Breast epithelium (tissue), 4 donors: ENCODE measurements at regions not wholly inside any gene's neighbourhood (a gene's known extent, or its start where the extent isn't known, plus 50 kb on each side); places are given as distances from the start of the nearest gene placed in this dataset.

Experiments used
- DNase-seq, 2 donors: peaks; one replicate each; pipeline ENCODE4 v3.0.0-alpha.2; 2019; ENCODE audit warnings: low spot score in 2 of 2
- H3K27ac ChIP-seq, 2 donors: fragments of 200-600 bp; sonication (generic) in 1 of 2; one replicate each; pipeline ENCODE4 v1.5.1; 2016 to 2019; ENCODE audit warnings: mild to moderate bottlenecking in 1 of 2
- H3K27me3 ChIP-seq, 2 donors: fragments of 200-600 bp; sonication (generic) in 1 of 2; one replicate each; pipeline versions ENCODE4 v1.5.1 to v1.6.0; 2017 to 2019; ENCODE audit warnings: control low read depth in 1 of 2, mild to moderate bottlenecking in 1 of 2
- H3K36me3 ChIP-seq: fragments of 200-600 bp; one replicate; pipeline ENCODE4 v1.5.1; 2019
- H3K4me1 ChIP-seq, 2 donors: fragments of 200-600 bp; sonication (generic); one replicate each; pipeline ENCODE4 v1.5.1; 2016 to 2019; ENCODE audit warnings: control low read depth in 1 of 2
- H3K4me3 ChIP-seq, 3 donors: fragments of 200-600 bp; sonication (generic); 1 replicate in 2 of 3; 2 replicates in 1 of 3; pipeline ENCODE4 v1.5.1; 2016 to 2019; ENCODE audit warnings: mild to moderate bottlenecking in 3 of 3, moderate library complexity in 2 of 3
- H3K9me3 ChIP-seq, 2 donors: fragments of 200-600 bp; sonication (generic) in 1 of 2; one replicate each; pipeline ENCODE4 v1.5.1; 2016 to 2019; ENCODE audit warnings: control low read depth in 1 of 2
- CTCF ChIP-seq, 3 donors: fragments of 450-650 bp; IDR thresholded peaks; one replicate each; pipeline ENCODE4 v1.5.1; 2016 to 2017; ENCODE audit warnings: antibody characterized with exemption in 3 of 3, mild to moderate bottlenecking in 3 of 3, moderate library complexity in 3 of 3
- POLR2A ChIP-seq: fragments of 450-650 bp; IDR thresholded peaks from one replicate; pipeline ENCODE4 v1.6.1; 2016; ENCODE audit warnings: antibody characterized with exemption, mild to moderate bottlenecking, moderate library complexity
- POLR2AphosphoS5 ChIP-seq, 3 donors: sonication (generic); formaldehyde crosslinking; IDR thresholded peaks; one replicate each; pipeline ENCODE4 v1.6.1; 2017; ENCODE audit warnings: antibody characterized with exemption in 3 of 3
- intact Hi-C: fragments of 100-400 bp; cut with DNase I; formaldehyde crosslinking; loops from one replicate; pipeline ENCODE4 v1.15.1; 2023; ENCODE audit warnings: low total_unique reads

GRCh38 chr11:45043755-45044475 lies 93.2 kb upstream of the TP53I11 start:
- Histone ChIP-seq H3K36me3 (no peaks in the 10 kb centered on the region), H3K27ac (peak overlapping the region in 1 of 2 donors; percentile 5), H3K9me3 (peaks cover 0 to 5% of the 10 kb centered on the region in 2 donors), H3K27me3 (no peaks in the 10 kb centered on the region), H3K4me3 (no peak overlapping the region), H3K4me1 (peaks cover 0 to 7% of the 10 kb centered on the region in 2 donors)
- TF ChIP-seq POLR2A: no peak
- TF ChIP-seq POLR2AphosphoS5 (IDR thresholded peaks at IDR 0.05): no peak
- TF ChIP-seq CTCF (IDR thresholded peaks at IDR 0.05): no peak
- DNase-seq: no peak
- intact Hi-C loops: no loop called here

GRCh38 chr11:45045683-45046471 lies 95.2 kb upstream of the TP53I11 start:
- intact Hi-C loops: no loop called here
- H3K4me3 ChIP-seq: peak overlapping the region in 1 of 3 donors; percentile 15
- no peaks in the 10 kb centered on the region for H3K27me3 ChIP-seq
- TF ChIP-seq CTCF (IDR thresholded peaks at IDR 0.05): no peak
- peak; percentile 55 to 86 (median 59) for TF ChIP-seq POLR2AphosphoS5 (IDR thresholded peaks at IDR 0.05)
- H3K9me3 ChIP-seq: no peaks in the 10 kb centered on the region
- H3K27ac ChIP-seq: peak overlapping the region; percentile 60 to 90
- H3K4me1 ChIP-seq: peaks cover 0 to 7% of the 10 kb centered on the region in 2 donors
- H3K36me3 ChIP-seq: no peaks in the 10 kb centered on the region
- peak; percentile 68 to 80 for DNase-seq

- no peak for DNase-seq
- H3K4me3 ChIP-seq: no peak overlapping the region
- no peaks in the 10 kb centered on the region for H3K36me3 ChIP-seq
- H3K4me1 ChIP-seq: peaks cover 0 to 7% of the 10 kb centered on the region in 2 donors
- no peaks in the 10 kb centered on the region for H3K27me3 ChIP-seq
- intact Hi-C loops: no loop called here
- no peaks in the 10 kb centered on the region for H3K9me3 ChIP-seq
- no peak for TF ChIP-seq POLR2AphosphoS5 (IDR thresholded peaks at IDR 0.05)
- no peak for TF ChIP-seq POLR2A
- no peak for TF ChIP-seq CTCF (IDR thresholded peaks at IDR 0.05)
- H3K27ac ChIP-seq: peak overlapping the region; percentile 18 to 25
Measured at GRCh38 chr11:45048313-45048841, 97.7 kb upstream of the TP53I11 start.

GRCh38 chr11:45048870-45049691 lies 97.4 kb upstream of the PRDM11 start:
- Histone ChIP-seq H3K36me3 (no peaks in the 10 kb centered on the region), H3K9me3 (no peaks in the 10 kb centered on the region), H3K4me1 (peaks cover 0 to 7% of the 10 kb centered on the region in 2 donors), H3K27ac (peak overlapping the region; percentile 18 to 25), H3K4me3 (no peak overlapping the region), H3K27me3 (no peaks in the 10 kb centered on the region)
- DNase-seq: no peak
- TF ChIP-seq POLR2AphosphoS5 (IDR thresholded peaks at IDR 0.05) (no peak), CTCF (IDR thresholded peaks at IDR 0.05) (no peak), POLR2A (no peak)
- intact Hi-C loops: no loop called here
